Mesenchymal stem cell (in vitro differentiated cells and primary cell): ENCODE measurements at regions not wholly inside any gene's neighbourhood (a gene's known extent, or its start where the extent isn't known, plus 50 kb on each side); places are given as distances from the start of the nearest gene placed in this dataset.

Source experiments
- DNase-seq: peaks from one replicate; pipeline ENCODE4 v3.0.0-alpha.2; 2013
- H2AFZ ChIP-seq: one replicate; pipeline ENCODE4 v1.6.1; 2013; ENCODE audit warnings: low read depth, mild to moderate bottlenecking, control low read depth, inconsistent platforms, low read length, moderate library complexity
- H2AK5ac ChIP-seq: 2 replicates; pipeline ENCODE4 v1.6.1; 2013; ENCODE audit warnings: low read length, moderate library complexity, mild to moderate bottlenecking, inconsistent platforms; ENCODE audit not compliant: severe bottlenecking
- H2BK120ac ChIP-seq: one replicate; pipeline ENCODE4 v1.6.1; 2013; ENCODE audit warnings: low read depth, mild to moderate bottlenecking, inconsistent platforms, low read length, moderate library complexity
- H2BK12ac ChIP-seq, 2 experiments: one replicate each; pipeline ENCODE4 v1.6.1; 2013; ENCODE audit warnings: inconsistent platforms in 2 of 2, low read length in 2 of 2, mild to moderate bottlenecking in 2 of 2, moderate library complexity in 2 of 2, control low read depth in 1 of 2
- H2BK15ac ChIP-seq: one replicate; pipeline ENCODE4 v1.6.1; 2013; ENCODE audit warnings: mild to moderate bottlenecking, low read depth, inconsistent platforms; ENCODE audit not compliant: poor library complexity, severe bottlenecking
- H2BK5ac ChIP-seq: 2 replicates; pipeline ENCODE4 v1.6.1; 2013; ENCODE audit warnings: low read depth, mild to moderate bottlenecking, low read length, control low read depth, inconsistent platforms; ENCODE audit not compliant: poor library complexity, severe bottlenecking
- H3K14ac ChIP-seq, 2 experiments: one replicate each; pipeline ENCODE4 v1.6.1; 2013; ENCODE audit warnings: inconsistent platforms in 2 of 2, low read length in 2 of 2, control low read depth in 1 of 2, mild to moderate bottlenecking in 1 of 2, moderate library complexity in 1 of 2
- H3K18ac ChIP-seq, 2 experiments: one replicate each; pipeline ENCODE4 v1.6.1; 2013; ENCODE audit warnings: inconsistent platforms in 2 of 2, low read length in 2 of 2, control low read depth in 1 of 2, low read depth in 1 of 2, mild to moderate bottlenecking in 1 of 2
- H3K23ac ChIP-seq, 2 experiments: one replicate each; pipeline ENCODE4 v1.6.1; 2013; ENCODE audit warnings: inconsistent platforms in 2 of 2, low read length in 2 of 2, mild to moderate bottlenecking in 2 of 2, moderate library complexity in 2 of 2, control low read depth in 1 of 2
- H3K27ac ChIP-seq: 2 replicates; pipeline ENCODE4 v1.5.1; 2013; ENCODE audit warnings: mild to moderate bottlenecking, moderate library complexity, low read length, control low read depth, inconsistent platforms; ENCODE audit not compliant: poor library complexity, severe bottlenecking
- H3K27me3 ChIP-seq, 2 experiments: 2 replicates each; pipeline versions ENCODE4 v1.6.1 to v1.7.0; 2013; ENCODE audit warnings: low read length in 2 of 2, mild to moderate bottlenecking in 2 of 2, moderate library complexity in 2 of 2, control low read depth in 1 of 2, inconsistent platforms in 1 of 2; ENCODE audit not compliant: control insufficient read depth in 1 of 2, insufficient read depth in 1 of 2
- H3K36me3 ChIP-seq, 2 experiments: 2 replicates each; pipeline versions ENCODE4 v1.6.1 to v1.7.0; 2013; ENCODE audit warnings: low read length in 2 of 2, control low read depth in 1 of 2, inconsistent platforms in 1 of 2, low read depth in 1 of 2, mild to moderate bottlenecking in 1 of 2; ENCODE audit not compliant: insufficient read depth in 2 of 2, control insufficient read depth in 1 of 2
- H3K4ac ChIP-seq, 2 experiments: one replicate each; pipeline ENCODE4 v1.6.1; 2013; ENCODE audit warnings: inconsistent platforms in 2 of 2, low read length in 2 of 2, mild to moderate bottlenecking in 2 of 2, moderate library complexity in 2 of 2, control low read depth in 1 of 2, low read depth in 1 of 2
- H3K4me1 ChIP-seq: 2 replicates; pipeline ENCODE4 v1.6.1; 2013; ENCODE audit warnings: low read depth, low read length, control low read depth; ENCODE audit not compliant: control insufficient read depth, insufficient read depth
- H3K4me2 ChIP-seq: 2 replicates; pipeline ENCODE4 v1.6.1; 2013; ENCODE audit warnings: low read length, mild to moderate bottlenecking, inconsistent platforms; ENCODE audit not compliant: poor library complexity, severe bottlenecking
- H3K4me3 ChIP-seq, 2 experiments: 2 replicates each; pipeline versions ENCODE4 v1.5.1 to v1.7.0; 2013; ENCODE audit warnings: low read length in 2 of 2, mild to moderate bottlenecking in 2 of 2, control low read depth in 1 of 2, low read depth in 1 of 2; ENCODE audit not compliant: insufficient read depth in 1 of 2
- H3K79me1 ChIP-seq: replicated peaks from 2 replicates; pipeline ENCODE4 v1.6.1; 2013; ENCODE audit warnings: mild to moderate bottlenecking, control low read depth, low read length, inconsistent platforms; ENCODE audit not compliant: poor library complexity, severe bottlenecking
- H3K9ac ChIP-seq: 2 replicates; pipeline ENCODE4 v1.7.0; 2013; ENCODE audit warnings: mild to moderate bottlenecking, low read length, moderate library complexity
- H3K9me3 ChIP-seq: 2 replicates; pipeline ENCODE4 v1.7.0; 2013; ENCODE audit warnings: mild to moderate bottlenecking, low read length; ENCODE audit not compliant: control insufficient read depth
- H4K8ac ChIP-seq: one replicate; pipeline ENCODE4 v1.6.1; 2013; ENCODE audit warnings: inconsistent platforms, mild to moderate bottlenecking, low read length, moderate library complexity
- H4K91ac ChIP-seq: one replicate; pipeline ENCODE4 v1.6.1; 2013; ENCODE audit warnings: mild to moderate bottlenecking, low read length, inconsistent platforms
- WGBS: methylation state at CpG from one replicate; pipeline ENCODE4 v1.1.7; 2013; ENCODE audit warnings: mixed read lengths; 5-methylcytosine and 5-hydroxymethylcytosine counted together

DNA sequence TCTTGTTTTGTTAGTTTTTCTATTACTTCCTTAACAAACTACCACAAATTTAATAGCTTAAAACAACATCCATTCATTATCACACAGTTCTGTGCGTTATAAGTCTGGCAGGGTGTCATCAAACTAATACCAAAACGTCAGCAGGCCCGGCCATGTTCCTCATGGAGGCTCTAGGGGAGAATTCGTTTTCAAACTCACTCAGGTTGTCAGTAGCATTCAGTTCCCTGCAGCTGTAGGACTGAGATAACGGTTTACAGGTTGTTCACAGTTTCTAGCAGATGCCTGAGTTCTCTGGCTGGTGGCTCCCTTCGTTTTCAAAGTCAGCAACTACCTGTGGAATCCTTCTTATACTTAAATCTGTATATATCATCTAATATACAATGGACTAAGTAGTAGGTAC is 72.5 kb upstream of the PRSS16 start:
- Histone ChIP-seq H3K27ac (no peak overlapping the region), H2BK15ac (no peak overlapping the region), H3K36me3 (no peaks in the 10 kb centered on the region), H3K4me2 (no peak overlapping the region), H2BK5ac (no peak overlapping the region), H3K23ac (no peak overlapping the region), H3K27me3 (peaks cover under 1 to 5% of the 10 kb centered on the region in 2 experiments), H2AFZ (no peak overlapping the region), H2BK12ac (no peak overlapping the region), H3K4ac (no peak overlapping the region), H3K4me1 (no peaks in the 10 kb centered on the region), H3K18ac (no peak overlapping the region), H3K14ac (no peak overlapping the region), H3K4me3 (no peak overlapping the region), H4K91ac (no peak overlapping the region), H3K9ac (no peak overlapping the region), H4K8ac (no peak overlapping the region), H2BK120ac (no peak overlapping the region), H2AK5ac (no peak overlapping the region), H3K79me1 (no peaks in the 10 kb centered on the region), H3K9me3 (no peaks in the 10 kb centered on the region)
- DNase-seq, result no peak
- WGBS, result 90% methylated on average over 5 of the region's 6 CpGs

DNA sequence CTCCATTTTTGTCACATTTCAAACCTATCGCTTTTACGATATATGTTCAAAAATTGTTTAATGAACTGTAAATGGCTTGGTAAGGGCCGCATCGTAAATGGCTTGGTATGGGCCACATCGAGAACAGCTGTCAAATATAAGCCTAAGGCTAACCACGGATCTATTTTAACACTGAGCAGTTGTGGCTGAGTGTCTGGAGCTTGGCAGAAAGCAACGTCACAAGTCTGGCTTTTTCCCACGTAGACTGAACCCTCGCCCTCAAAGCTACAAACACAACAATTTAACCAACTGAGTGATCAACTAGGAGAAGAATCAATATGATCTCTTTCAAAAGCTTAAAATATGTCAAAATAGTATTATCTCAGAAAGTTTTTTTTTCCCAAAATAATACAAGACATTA is 71.4 kb upstream of the PRSS16 start:
- no peak overlapping the region for H3K27ac ChIP-seq
- H3K36me3 ChIP-seq, result no peaks in the 10 kb centered on the region
- H3K4ac ChIP-seq, result no peak overlapping the region
- no peaks in the 10 kb centered on the region for H3K79me1 ChIP-seq
- H4K8ac ChIP-seq, result no peak overlapping the region
- H2AFZ ChIP-seq, result no peak overlapping the region
- no peaks in the 10 kb centered on the region for H3K9me3 ChIP-seq
- DNase-seq, result peak; percentile 74
- H4K91ac ChIP-seq, result no peak overlapping the region
- peak overlapping the region in 1 of 2 experiments; percentile 97 for H3K4me3 ChIP-seq
- H2BK12ac ChIP-seq, result no peak overlapping the region
- H3K4me2 ChIP-seq, result no peak overlapping the region
- H2BK15ac ChIP-seq, result no peak overlapping the region
- WGBS, result 70% methylated on average over 8 of the region's 9 CpGs
- no peak overlapping the region for H2BK5ac ChIP-seq
- H3K23ac ChIP-seq, result no peak overlapping the region
- H2BK120ac ChIP-seq, result no peak overlapping the region
- no peak overlapping the region for H3K18ac ChIP-seq
- H3K9ac ChIP-seq, result peak overlapping the region; percentile 98
- no peak overlapping the region for H2AK5ac ChIP-seq
- peaks cover 8 to 12% of the 10 kb centered on the region in 2 experiments for H3K27me3 ChIP-seq
- H3K4me1 ChIP-seq, result no peaks in the 10 kb centered on the region
- no peak overlapping the region for H3K14ac ChIP-seq

DNA sequence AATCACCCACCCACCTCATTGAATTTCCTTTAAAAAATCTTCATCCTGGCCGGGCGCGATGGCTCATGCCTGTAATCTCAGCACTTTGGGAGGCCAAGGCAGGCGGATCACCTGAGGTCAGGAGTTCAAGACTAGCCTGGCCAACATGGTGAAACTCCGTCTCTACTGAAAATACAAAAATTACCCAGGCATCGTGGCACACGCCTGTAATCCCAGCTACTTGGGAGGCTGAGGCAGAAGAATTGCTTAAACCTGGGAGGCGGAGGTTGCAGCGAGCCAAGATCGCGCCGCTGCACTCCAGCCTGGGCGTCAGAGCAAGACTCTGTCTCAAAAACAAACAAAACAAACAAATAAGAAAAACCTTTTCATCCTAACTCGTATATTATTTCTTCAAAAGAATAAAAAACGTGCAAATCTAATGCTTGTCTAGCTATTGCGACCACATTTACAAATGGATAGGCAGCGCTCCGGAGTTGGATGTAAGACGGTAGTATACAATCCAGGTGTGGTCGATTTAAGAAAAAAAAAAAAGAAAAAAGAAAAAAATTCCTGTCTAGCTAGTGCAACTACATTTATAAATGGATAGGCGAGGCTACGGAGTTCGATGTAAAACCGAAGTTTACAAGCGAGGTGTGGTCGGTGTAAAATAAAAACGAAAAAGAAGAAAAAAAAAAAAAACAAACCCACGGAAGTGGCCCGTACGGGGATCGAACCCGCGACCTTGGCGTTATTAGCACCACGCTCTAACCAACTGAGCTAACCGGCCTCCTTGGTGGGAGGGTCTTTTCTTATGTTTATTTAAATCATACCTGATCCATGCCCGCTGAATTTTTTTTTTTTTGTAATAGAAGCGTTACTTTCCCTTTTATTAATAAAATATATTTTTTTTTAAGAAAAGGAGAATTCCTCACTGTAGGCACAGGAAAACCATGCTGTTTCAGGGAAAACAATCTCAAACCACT is 70.7 kb upstream of the PRSS16 start:
- Histone ChIP-seq H3K9ac (peak overlapping the region; percentile 98), H3K14ac (no peak overlapping the region), H2BK12ac (no peak overlapping the region), H3K27me3 (peaks cover 14 to 17% of the 10 kb centered on the region in 2 experiments), H3K36me3 (no peaks in the 10 kb centered on the region), H3K27ac (peak overlapping the region; percentile 91), H3K23ac (no peak overlapping the region), H3K9me3 (no peaks in the 10 kb centered on the region), H2BK15ac (no peak overlapping the region), H4K8ac (no peak overlapping the region), H3K4me1 (no peaks in the 10 kb centered on the region), H2AFZ (peak overlapping the region; percentile 93), H3K4ac (peak overlapping the region in 1 of 2 experiments; percentile 73), H4K91ac (no peak overlapping the region), H2BK120ac (no peak overlapping the region), H3K4me2 (peak overlapping the region; percentile 93), H3K18ac (peak overlapping the region in 1 of 2 experiments; percentile 90), H3K4me3 (peak overlapping the region; percentile 93 to 97), H2AK5ac (no peak overlapping the region), H3K79me1 (no peaks in the 10 kb centered on the region), H2BK5ac (peak overlapping the region; percentile 10)
- peak; percentile 70 for DNase-seq
- WGBS, result 4% methylated on average over 22 of the region's 38 CpGs
